ENCODE measurements at regions not wholly inside any gene's neighbourhood (a gene's known extent, or its start where the extent isn't known, plus 50 kb on each side); places are given as distances from the start of the nearest gene placed in this dataset.

GRCh38 chr10:28410420-28411135 is 107.7 kb upstream of the MPP7 start:
- Histone ChIP-seq H3K27me3 (no peaks in the 10 kb centered on the region), H3K4me3 (no peak overlapping the region), H3K4me1 (ENCODE audit: insufficient read depth) (no peaks in the 10 kb centered on the region), H3K9me3 (no peaks in the 10 kb centered on the region), H3K27ac (no peak overlapping the region), H3K36me3 (no peaks in the 10 kb centered on the region)
- TF ChIP-seq POLR2A (IDR thresholded peaks at IDR 0.05), result no peak
- 3 to 7% (median 4%) methylated on average over 4 of the region's 4 CpGs for WGBS, 3 donors
- intact Hi-C loops (cut with DNase I), result no loop called here
- DNase-seq, result no peak

GRCh38 chr10:28411136-28411460 is 108.2 kb upstream of the MPP7 start:
- TF ChIP-seq EP300 (IDR thresholded peaks at IDR 0.05) (no peak), CTCF (IDR thresholded peaks at IDR 0.05) (no peak), POLR2A (IDR thresholded peaks at IDR 0.05) (no peak)
- Histone ChIP-seq H3K4me3 (no peak overlapping the region), H3K27me3 (no peaks in the 10 kb centered on the region), H3K36me3 (no peaks in the 10 kb centered on the region), H3K9me3 (no peaks in the 10 kb centered on the region), H3K27ac (no peak overlapping the region), H3K4me1 (ENCODE audit: insufficient read depth) (no peaks in the 10 kb centered on the region)
- no peak for DNase-seq
- 91 to 99% (median 91%) methylated on average over 6 of the region's 6 CpGs for WGBS, 3 donors
- intact Hi-C loops (cut with DNase I), result no loop called here

GRCh38 chr10:28411648-28412047 is 108.8 kb upstream of the MPP7 start:
- DNase-seq, result no peak
- Histone ChIP-seq H3K9me3 (no peaks in the 10 kb centered on the region), H3K4me1 (ENCODE audit: insufficient read depth) (no peaks in the 10 kb centered on the region), H3K27ac (no peak overlapping the region), H3K4me3 (no peak overlapping the region), H3K36me3 (no peaks in the 10 kb centered on the region), H3K27me3 (no peaks in the 10 kb centered on the region)
- intact Hi-C loops (cut with DNase I), result no loop called here
- no peak for TF ChIP-seq POLR2A (IDR thresholded peaks at IDR 0.05)
- no peak for TF ChIP-seq EP300 (IDR thresholded peaks at IDR 0.05)
- TF ChIP-seq CTCF (IDR thresholded peaks at IDR 0.05), result no peak
- 74 to 83% (median 81%) methylated on average over 4 of the region's 4 CpGs for WGBS, 3 donors

- 65 to 73% (median 71%) methylated on average over 2 of the region's 2 CpGs for WGBS, 3 donors
- intact Hi-C loops (cut with DNase I), result no loop called here
- no peaks in the 10 kb centered on the region for H3K27me3 ChIP-seq
- H3K4me3 ChIP-seq, result no peak overlapping the region
- DNase-seq, result no peak
- no peaks in the 10 kb centered on the region for H3K4me1 ChIP-seq (ENCODE audit: insufficient read depth)
- TF ChIP-seq CTCF (IDR thresholded peaks at IDR 0.05) (no peak), EP300 (IDR thresholded peaks at IDR 0.05) (no peak), POLR2A (IDR thresholded peaks at IDR 0.05) (no peak)
- no peaks in the 10 kb centered on the region for H3K36me3 ChIP-seq
- no peaks in the 10 kb centered on the region for H3K9me3 ChIP-seq
- H3K27ac ChIP-seq, result no peak overlapping the region
These were observed 114.8 kb upstream of the WAC start for GRCh38 chr10:28418069-28418468.

- no peak for DNase-seq
- TF ChIP-seq EP300 (IDR thresholded peaks at IDR 0.05) (no peak), CTCF (IDR thresholded peaks at IDR 0.05) (no peak), POLR2A (IDR thresholded peaks at IDR 0.05) (no peak)
- intact Hi-C loops (cut with DNase I), result no loop called here
- WGBS, 3 donors, result 89 to 92% (median 91%) methylated on average over 3 of the region's 3 CpGs
- H3K4me3 ChIP-seq, result no peak overlapping the region
- H3K27me3 ChIP-seq, result no peaks in the 10 kb centered on the region
- no peaks in the 10 kb centered on the region for H3K9me3 ChIP-seq
- H3K27ac ChIP-seq, result no peak overlapping the region
- no peaks in the 10 kb centered on the region for H3K4me1 ChIP-seq (ENCODE audit: insufficient read depth)
- no peaks in the 10 kb centered on the region for H3K36me3 ChIP-seq
These were observed 107.5 kb upstream of the WAC start for GRCh38 chr10:28425422-28425821.

Measured in ovary (tissue), 7 donors.